ENCODE measurements at regions not wholly inside any gene's neighbourhood (a gene's known extent, or its start where the extent isn't known, plus 50 kb on each side); places are given as distances from the start of the nearest gene placed in this dataset.
"Not testable (repeated sequence)": the region's sequence is repeated elsewhere in the genome, so short reads cannot be mapped to it uniquely, and the experiment has no call there.

DNA sequence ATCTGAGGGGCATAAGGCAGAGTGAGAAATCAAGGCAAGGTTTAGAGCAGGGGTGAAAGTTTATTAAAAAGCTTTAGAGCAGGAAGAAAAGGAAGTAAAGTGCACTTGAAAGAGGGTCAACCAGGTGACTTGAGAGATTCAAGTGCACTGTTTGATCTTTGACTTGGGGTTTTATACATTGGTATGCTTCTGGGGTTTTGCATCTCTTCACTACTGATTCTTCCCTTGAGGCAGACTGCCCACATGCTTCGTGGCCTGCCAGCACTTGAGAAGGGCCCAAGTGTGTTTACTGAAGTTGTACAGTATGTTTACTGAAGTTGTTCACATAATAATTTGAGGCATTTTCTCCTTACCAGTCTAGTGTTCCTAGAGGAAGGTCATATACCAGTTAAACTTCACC, 367.0 kb upstream of the UBE2E2 start:
- H3K36me3 Mint-ChIP-seq, result no peaks in the 10 kb centered on the region

DNA sequence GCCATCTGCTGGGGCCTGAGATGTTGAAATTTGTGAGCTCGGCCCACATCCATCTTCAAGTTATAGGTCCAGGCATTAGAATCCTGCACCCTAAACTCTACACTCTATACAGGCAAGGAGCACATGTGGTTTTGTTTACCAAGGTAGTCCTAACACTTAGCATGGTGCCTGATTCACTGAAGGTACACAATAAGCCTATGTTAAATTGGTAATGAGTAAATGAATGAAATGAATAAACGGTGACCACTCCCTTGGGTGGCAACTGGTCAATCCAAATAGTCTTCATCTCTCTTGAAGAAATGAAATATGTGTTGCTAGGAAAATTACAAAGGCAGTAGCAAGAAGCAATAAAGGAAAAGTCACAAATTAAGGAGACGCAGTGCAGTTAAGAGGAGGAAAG, 359.3 kb upstream of the UBE2E2 start:
- Mint-ChIP-seq H3K9me3 (peaks cover 6% of the 10 kb centered on the region), H3K4me1 (ENCODE audit: unreplicated experiment) (no peaks in the 10 kb centered on the region), H3K36me3 (no peaks in the 10 kb centered on the region), H3K4me3 (no peak overlapping the region), H3K27ac (no peak overlapping the region), H3K27me3 (no peaks in the 10 kb centered on the region)
- TF ChIP-seq, protein P1, sequence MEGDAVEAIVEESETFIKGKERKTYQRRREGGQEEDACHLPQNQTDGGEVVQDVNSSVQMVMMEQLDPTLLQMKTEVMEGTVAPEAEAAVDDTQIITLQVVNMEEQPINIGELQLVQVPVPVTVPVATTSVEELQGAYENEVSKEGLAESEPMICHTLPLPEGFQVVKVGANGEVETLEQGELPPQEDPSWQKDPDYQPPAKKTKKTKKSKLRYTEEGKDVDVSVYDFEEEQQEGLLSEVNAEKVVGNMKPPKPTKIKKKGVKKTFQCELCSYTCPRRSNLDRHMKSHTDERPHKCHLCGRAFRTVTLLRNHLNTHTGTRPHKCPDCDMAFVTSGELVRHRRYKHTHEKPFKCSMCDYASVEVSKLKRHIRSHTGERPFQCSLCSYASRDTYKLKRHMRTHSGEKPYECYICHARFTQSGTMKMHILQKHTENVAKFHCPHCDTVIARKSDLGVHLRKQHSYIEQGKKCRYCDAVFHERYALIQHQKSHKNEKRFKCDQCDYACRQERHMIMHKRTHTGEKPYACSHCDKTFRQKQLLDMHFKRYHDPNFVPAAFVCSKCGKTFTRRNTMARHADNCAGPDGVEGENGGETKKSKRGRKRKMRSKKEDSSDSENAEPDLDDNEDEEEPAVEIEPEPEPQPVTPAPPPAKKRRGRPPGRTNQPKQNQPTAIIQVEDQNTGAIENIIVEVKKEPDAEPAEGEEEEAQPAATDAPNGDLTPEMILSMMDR (conservative IDR thresholded peaks at IDR 0.05), result no peak
- no peak for DNase-seq (ENCODE audit: extremely low spot score, unreplicated experiment)

More for the DNA sequence above, 367.0 kb upstream of the UBE2E2 start:
- Mint-ChIP-seq H3K27ac (peak overlapping the region; percentile 11), H3K27me3 (no peaks in the 10 kb centered on the region), H3K4me3 (no peak overlapping the region), H3K4me1 (ENCODE audit: unreplicated experiment) (peaks cover 14% of the 10 kb centered on the region), H3K9me3 (peaks cover 5% of the 10 kb centered on the region)
- TF ChIP-seq, protein P1 (conservative IDR thresholded peaks at IDR 0.05), result no peak
- no peak for DNase-seq (ENCODE audit: extremely low spot score, unreplicated experiment)

DNA sequence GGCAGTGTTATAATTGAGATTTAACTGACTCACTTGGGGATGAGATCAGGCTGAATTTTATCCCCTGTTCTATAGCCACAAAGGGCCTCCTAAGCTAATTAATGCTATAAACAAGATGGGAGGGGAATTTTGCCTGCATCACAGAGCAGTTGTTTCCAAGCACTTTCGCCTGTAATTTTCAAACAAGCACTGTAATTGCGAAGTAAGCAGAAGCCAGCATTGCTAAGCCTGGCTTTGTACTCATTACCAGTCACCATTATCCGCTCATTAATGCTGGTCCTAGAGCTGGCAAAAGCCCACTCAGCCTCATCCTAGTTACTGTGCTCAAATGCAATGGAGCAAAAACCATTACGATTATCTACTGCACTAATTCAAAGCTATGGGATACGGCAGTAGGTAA, 356.6 kb upstream of the UBE2E2 start:
- TF ChIP-seq, protein P1 (conservative IDR thresholded peaks at IDR 0.05), result no peak
- Mint-ChIP-seq H3K27ac (no peak overlapping the region), H3K4me3 (no peak overlapping the region), H3K4me1 (ENCODE audit: unreplicated experiment) (no peaks in the 10 kb centered on the region), H3K27me3 (no peaks in the 10 kb centered on the region), H3K9me3 (no peaks in the 10 kb centered on the region), H3K36me3 (no peaks in the 10 kb centered on the region)
- no peak for DNase-seq (ENCODE audit: extremely low spot score, unreplicated experiment)

DNA sequence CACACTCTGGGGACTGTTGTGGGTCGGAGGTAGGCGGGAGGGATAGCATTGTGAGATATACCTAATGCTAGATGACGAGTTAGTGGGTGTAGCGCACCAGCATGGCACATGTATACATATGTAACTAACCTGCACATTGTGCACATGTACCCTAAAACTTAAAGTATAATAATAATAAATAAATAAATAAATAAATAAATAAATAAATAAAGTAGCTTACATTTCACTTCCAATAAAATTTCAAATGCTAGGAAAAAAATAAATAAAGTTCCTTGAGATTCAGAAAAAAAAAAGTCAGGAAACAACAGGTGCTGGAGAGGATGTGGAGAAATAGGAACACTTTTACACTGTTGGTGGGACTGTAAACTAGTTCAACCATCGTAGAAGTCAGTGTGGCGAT, 353.5 kb upstream of the UBE2E2 start:
- H3K4me1 Mint-ChIP-seq (ENCODE audit: unreplicated experiment); H3K9me3 Mint-ChIP-seq; H3K27ac Mint-ChIP-seq; H3K36me3 Mint-ChIP-seq; H3K4me3 Mint-ChIP-seq; H3K27me3 Mint-ChIP-seq; DNase-seq (ENCODE audit: extremely low spot score, unreplicated experiment): not testable (repeated sequence)

DNA sequence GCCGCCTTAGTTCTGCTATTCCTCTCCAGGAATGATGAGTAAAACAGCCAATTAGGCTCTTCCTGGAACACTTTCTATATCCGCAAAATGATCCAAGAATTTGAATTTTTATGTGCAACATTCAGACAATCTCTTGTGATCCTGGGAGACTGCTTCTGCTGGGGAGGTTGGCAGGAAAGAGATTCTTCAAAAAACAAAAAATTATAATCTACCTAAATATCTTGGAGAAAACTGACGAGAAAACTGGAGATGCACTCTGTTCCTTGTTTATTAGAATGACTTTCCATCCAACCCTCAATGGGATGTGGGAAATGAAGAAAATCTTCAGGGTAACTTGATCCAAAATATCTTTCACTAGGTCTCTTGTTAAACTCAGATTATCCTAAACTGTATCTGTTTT, 346.3 kb upstream of the UBE2E2 start:
- no peak overlapping the region for H3K27ac Mint-ChIP-seq
- DNase-seq (ENCODE audit: extremely low spot score, unreplicated experiment), result no peak
- peaks cover 4% of the 10 kb centered on the region for H3K27me3 Mint-ChIP-seq
- TF ChIP-seq, protein P1 (conservative IDR thresholded peaks at IDR 0.05), result no peak
- no peaks in the 10 kb centered on the region for H3K9me3 Mint-ChIP-seq
- no peaks in the 10 kb centered on the region for H3K36me3 Mint-ChIP-seq
- no peak overlapping the region for H3K4me3 Mint-ChIP-seq
- no peaks in the 10 kb centered on the region for H3K4me1 Mint-ChIP-seq (ENCODE audit: unreplicated experiment)

DNA sequence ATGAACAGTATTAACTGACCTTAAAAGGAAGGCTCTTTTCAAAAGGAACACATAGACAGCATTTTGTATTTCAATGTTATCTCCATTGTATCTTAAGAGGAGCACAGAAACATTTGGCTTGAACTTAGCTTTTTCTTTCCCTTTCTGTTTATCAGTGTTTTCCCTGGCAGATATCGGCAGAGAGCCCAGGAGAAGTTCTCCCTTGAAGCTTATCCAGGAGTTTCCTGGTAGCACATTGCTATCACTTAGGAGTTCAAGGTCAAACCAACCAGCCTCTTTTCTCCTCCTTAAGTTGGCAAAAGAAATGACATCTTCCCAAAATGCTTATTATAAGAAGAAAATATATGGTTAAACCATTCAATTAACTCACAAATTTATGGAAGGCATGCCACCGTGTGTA, 344.6 kb upstream of the UBE2E2 start:
- H3K9me3 Mint-ChIP-seq, result no peaks in the 10 kb centered on the region
- no peak overlapping the region for H3K27ac Mint-ChIP-seq
- no peaks in the 10 kb centered on the region for H3K4me1 Mint-ChIP-seq (ENCODE audit: unreplicated experiment)
- no peaks in the 10 kb centered on the region for H3K27me3 Mint-ChIP-seq
- H3K4me3 Mint-ChIP-seq, result no peak overlapping the region
- no peak for DNase-seq (ENCODE audit: extremely low spot score, unreplicated experiment)
- no peaks in the 10 kb centered on the region for H3K36me3 Mint-ChIP-seq
- TF ChIP-seq, protein P1 (conservative IDR thresholded peaks at IDR 0.05), result no peak
